B cell (primary cell): ENCODE measurements at regions not wholly inside any gene's neighbourhood (a gene's known extent, or its start where the extent isn't known, plus 50 kb on each side); places are given as distances from the start of the nearest gene placed in this dataset.

Experiments used
- EZH2 ChIP-seq: IDR thresholded peaks from 2 replicates; pipeline ENCODE4 v1.6.1; 2012; ENCODE audit warnings: borderline replicate concordance, low read depth, mild to moderate bottlenecking, moderate library complexity, low read length; ENCODE audit not compliant: insufficient read depth, poor library complexity, severe bottlenecking
- TF ChIP-seq, protein P1 (sequence below): fragments of 200-600 bp; IDR thresholded peaks from one replicate; pipeline ENCODE4 v1.8.0; 2022; ENCODE audit warnings: antibody characterized with exemption, mild to moderate bottlenecking

DNA sequence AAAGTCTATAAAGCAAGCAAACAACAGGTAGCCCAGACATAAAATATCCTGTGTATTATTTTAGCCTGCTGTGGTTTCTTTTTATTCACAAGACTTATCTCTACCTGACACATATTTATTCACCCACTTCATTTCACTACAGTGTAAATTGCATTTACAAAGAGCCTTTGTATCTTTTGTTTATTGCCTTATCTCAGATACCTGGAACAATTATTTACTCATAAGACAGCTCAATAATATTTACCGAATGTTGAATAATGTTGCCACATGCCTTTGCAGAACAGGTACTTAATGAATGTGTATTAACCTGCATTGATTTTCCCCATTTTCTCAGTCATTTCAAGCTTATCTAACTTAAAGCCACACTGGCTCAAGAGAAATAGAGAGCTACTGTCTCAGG is 603.6 kb downstream of the FBXO15 start:
- TF ChIP-seq, protein P1, sequence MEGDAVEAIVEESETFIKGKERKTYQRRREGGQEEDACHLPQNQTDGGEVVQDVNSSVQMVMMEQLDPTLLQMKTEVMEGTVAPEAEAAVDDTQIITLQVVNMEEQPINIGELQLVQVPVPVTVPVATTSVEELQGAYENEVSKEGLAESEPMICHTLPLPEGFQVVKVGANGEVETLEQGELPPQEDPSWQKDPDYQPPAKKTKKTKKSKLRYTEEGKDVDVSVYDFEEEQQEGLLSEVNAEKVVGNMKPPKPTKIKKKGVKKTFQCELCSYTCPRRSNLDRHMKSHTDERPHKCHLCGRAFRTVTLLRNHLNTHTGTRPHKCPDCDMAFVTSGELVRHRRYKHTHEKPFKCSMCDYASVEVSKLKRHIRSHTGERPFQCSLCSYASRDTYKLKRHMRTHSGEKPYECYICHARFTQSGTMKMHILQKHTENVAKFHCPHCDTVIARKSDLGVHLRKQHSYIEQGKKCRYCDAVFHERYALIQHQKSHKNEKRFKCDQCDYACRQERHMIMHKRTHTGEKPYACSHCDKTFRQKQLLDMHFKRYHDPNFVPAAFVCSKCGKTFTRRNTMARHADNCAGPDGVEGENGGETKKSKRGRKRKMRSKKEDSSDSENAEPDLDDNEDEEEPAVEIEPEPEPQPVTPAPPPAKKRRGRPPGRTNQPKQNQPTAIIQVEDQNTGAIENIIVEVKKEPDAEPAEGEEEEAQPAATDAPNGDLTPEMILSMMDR: no peak
- TF ChIP-seq EZH2: no peak
